ENCODE measurements at regions not wholly inside any gene's neighbourhood (a gene's known extent, or its start where the extent isn't known, plus 50 kb on each side); places are given as distances from the start of the nearest gene placed in this dataset.
"Not testable (repeated sequence)": the region's sequence is repeated elsewhere in the genome, so short reads cannot be mapped to it uniquely, and the experiment has no call there.

GRCh38 chr1:219072329-219072728 lies 101.3 kb upstream of the LYPLAL1 start:
- no peak for DNase-seq (ENCODE audit: low spot score)
- no peak overlapping the region for H3K27ac ChIP-seq
- ChIA-PET POLR2A (ENCODE audit: low non-redundant PET) (no interaction called here), CTCF (no interaction called here)
- TF ChIP-seq CTCF (conservative IDR thresholded peaks at IDR 0.05; ENCODE audit: low read depth): no peak

GRCh38 chr1:219074084-219074728 lies 99.5 kb upstream of the LYPLAL1 start:
- H3K27ac ChIP-seq: no peak overlapping the region
- no peak for DNase-seq (ENCODE audit: low spot score)
- ChIA-PET CTCF (no interaction called here), POLR2A (ENCODE audit: low non-redundant PET) (no interaction called here)
- TF ChIP-seq CTCF (conservative IDR thresholded peaks at IDR 0.05; ENCODE audit: low read depth): no peak

GRCh38 chr1:219075121-219075879 lies 98.4 kb upstream of the LYPLAL1 start:
- CTCF ChIA-PET: no interaction called here
- POLR2A ChIA-PET (ENCODE audit: low non-redundant PET): no interaction called here
- DNase-seq (ENCODE audit: low spot score): no peak
- no peak for TF ChIP-seq CTCF (conservative IDR thresholded peaks at IDR 0.05; ENCODE audit: low read depth)
- no peak overlapping the region for H3K27ac ChIP-seq

GRCh38 chr1:219076326-219076937 lies 97.2 kb upstream of the LYPLAL1 start:
- no peak for TF ChIP-seq CTCF (conservative IDR thresholded peaks at IDR 0.05; ENCODE audit: low read depth)
- DNase-seq (ENCODE audit: low spot score): no peak
- CTCF ChIA-PET: interaction anchor here (1.2 kb wide), 1 partner anchor 747 kb away, joined by 5 read pairs; no protein-coding TSS in a partner anchor
- H3K27ac ChIP-seq: no peak overlapping the region
- POLR2A ChIA-PET (ENCODE audit: low non-redundant PET): no interaction called here

GRCh38 chr1:219077767-219078166 lies 95.9 kb upstream of the LYPLAL1 start:
- H3K27ac ChIP-seq; POLR2A ChIA-PET (ENCODE audit: low non-redundant PET); DNase-seq (ENCODE audit: low spot score): not testable (repeated sequence)
- CTCF ChIA-PET: interaction anchor here (0.7 to 1.2 kb wide), 2 partner anchors 8 to 308 kb away, joined by 3 to 4 read pairs; no protein-coding TSS in a partner anchor

GRCh38 chr1:219081943-219082925 lies 91.4 kb upstream of the LYPLAL1 start:
- TF ChIP-seq CTCF (conservative IDR thresholded peaks at IDR 0.05; ENCODE audit: low read depth): no peak
- ChIA-PET CTCF (no interaction called here), POLR2A (ENCODE audit: low non-redundant PET) (no interaction called here)
- no peak for DNase-seq (ENCODE audit: low spot score)
- no peak overlapping the region for H3K27ac ChIP-seq
